H1 (cell line): ENCODE measurements at regions not wholly inside any gene's neighbourhood (a gene's known extent, or its start where the extent isn't known, plus 50 kb on each side); places are given as distances from the start of the nearest gene placed in this dataset.

Experiments used
- JUND ChIP-seq: IDR thresholded peaks from 2 replicates; pipeline ENCODE4 v1.6.1; 2011; ENCODE audit warnings: mild to moderate bottlenecking, improper control_type of control experiment, low read length
- MAFK ChIP-seq: IDR thresholded peaks from 2 replicates; pipeline ENCODE4 v1.6.1; 2012; ENCODE audit warnings: low read depth, mild to moderate bottlenecking, improper control_type of control experiment, low read length
- TF ChIP-seq, protein P1 (sequence below): IDR thresholded peaks from 2 replicates; pipeline ENCODE4 v1.6.1; 2012; ENCODE audit warnings: inconsistent platforms

DNA sequence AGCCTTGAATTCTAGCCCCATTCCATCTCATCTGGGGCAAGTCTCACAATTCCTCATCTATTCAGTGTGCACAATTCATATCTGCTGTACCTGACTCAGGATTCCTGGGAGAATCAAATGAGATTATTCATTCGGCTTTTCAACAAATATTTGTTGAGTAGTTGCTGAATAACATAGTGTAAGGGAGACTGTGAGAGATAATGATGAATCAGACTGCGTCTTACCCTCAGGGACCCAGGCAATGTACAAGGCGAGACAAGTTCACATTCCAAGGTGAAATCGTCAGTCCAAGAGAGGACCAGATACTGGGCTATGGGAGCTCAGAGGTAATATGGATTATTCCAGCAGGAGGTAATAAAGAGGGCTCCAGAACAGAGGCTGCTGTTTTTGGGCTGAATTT is 67.8 kb upstream of the SMYD2 start (continued):
- TF ChIP-seq MAFK, result no peak
- TF ChIP-seq JUND, result no peak
- TF ChIP-seq, protein P1, sequence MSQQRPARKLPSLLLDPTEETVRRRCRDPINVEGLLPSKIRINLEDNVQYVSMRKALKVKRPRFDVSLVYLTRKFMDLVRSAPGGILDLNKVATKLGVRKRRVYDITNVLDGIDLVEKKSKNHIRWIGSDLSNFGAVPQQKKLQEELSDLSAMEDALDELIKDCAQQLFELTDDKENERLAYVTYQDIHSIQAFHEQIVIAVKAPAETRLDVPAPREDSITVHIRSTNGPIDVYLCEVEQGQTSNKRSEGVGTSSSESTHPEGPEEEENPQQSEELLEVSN, result no peak
